ENCODE measurements at regions not wholly inside any gene's neighbourhood (a gene's known extent, or its start where the extent isn't known, plus 50 kb on each side); places are given as distances from the start of the nearest gene placed in this dataset.

GRCh38 chr2:41216978-41217377 is 765.1 kb upstream of the SLC8A1 start:
- Histone ChIP-seq H3K4me1 (ENCODE audit: control insufficient read depth in 1 of 2, insufficient read depth in 2 of 2, low read length in 2 of 2) (no peaks in the 10 kb centered on the region), H3K79me1 (ENCODE audit: low read length) (no peaks in the 10 kb centered on the region), H3K36me3 (ENCODE audit: control insufficient read depth in 1 of 2, insufficient read depth in 2 of 2, low read length in 2 of 2) (no peaks in the 10 kb centered on the region), H3K27me3 (ENCODE audit: insufficient read depth, low read length) (no peaks in the 10 kb centered on the region), H3K9me3 (ENCODE audit: insufficient read depth, low read depth, low read length) (no peaks in the 10 kb centered on the region), H4K91ac (ENCODE audit: low read depth, low read length) (no peak overlapping the region), H3K9ac (ENCODE audit: low read length) (no peak overlapping the region), H3K79me2 (ENCODE audit: control insufficient read depth, insufficient read depth, low read length, poor library complexity) (no peaks in the 10 kb centered on the region), H3K4ac (ENCODE audit: low read depth, low read length) (no peak overlapping the region), H4K8ac (ENCODE audit: low read depth, low read length) (no peak overlapping the region), H3K18ac (ENCODE audit: low read length) (no peak overlapping the region), H2AK5ac (ENCODE audit: low read length) (no peak overlapping the region), H2BK12ac (ENCODE audit: low read length) (no peak overlapping the region), H3K27ac (ENCODE audit: low read depth, low read length) (no peak overlapping the region), H2AFZ (ENCODE audit: insufficient read depth, low read length, poor library complexity) (no peak overlapping the region), H3K4me2 (ENCODE audit: low read length) (no peak overlapping the region), H3K23ac (ENCODE audit: low read length) (no peak overlapping the region), H4K12ac (ENCODE audit: low read depth, low read length) (no peak overlapping the region), H2BK5ac (ENCODE audit: low read depth, low read length, poor library complexity) (no peak overlapping the region), H3K4me3 (ENCODE audit: low read depth, low read length) (no peak overlapping the region), H3K14ac (ENCODE audit: low read length) (no peak overlapping the region), H2BK120ac (ENCODE audit: insufficient read depth, low read length, poor library complexity) (no peak overlapping the region)
- no CpG with 5 or more reads among the region's 1 CpG for WGBS (ENCODE audit: extremely low coverage, insufficient coverage, insufficient read length)
- DNase-seq = no peak

GRCh38 chr2:41222593-41222992 is 770.7 kb upstream of the SLC8A1 start:
- no CpG with 5 or more reads among the region's 1 CpG for whole genome bisulfite sequencing (ENCODE audit: extremely low coverage, insufficient coverage, insufficient read length)
- no peak overlapping the region for H3K27ac ChIP-seq (ENCODE audit: low read depth, low read length)
- no peak overlapping the region for H2BK120ac ChIP-seq (ENCODE audit: insufficient read depth, low read length, poor library complexity)

GRCh38 chr2:41234093-41234492 is 782.2 kb upstream of the SLC8A1 start:
- H4K8ac ChIP-seq (ENCODE audit: low read depth, low read length) = no peak overlapping the region

More at GRCh38 chr2:41222593-41222992, 770.7 kb upstream of the SLC8A1 start:
- peaks cover 1% of the 10 kb centered on the region for H3K9me3 ChIP-seq (ENCODE audit: insufficient read depth, low read depth, low read length)
- H3K23ac ChIP-seq (ENCODE audit: low read length) = no peak overlapping the region
- no peak overlapping the region for H3K4ac ChIP-seq (ENCODE audit: low read depth, low read length)
- no peaks in the 10 kb centered on the region for H3K79me2 ChIP-seq (ENCODE audit: control insufficient read depth, insufficient read depth, low read length, poor library complexity)
- H4K91ac ChIP-seq (ENCODE audit: low read depth, low read length) = no peak overlapping the region
- no peak overlapping the region for H4K12ac ChIP-seq (ENCODE audit: low read depth, low read length)
- H2AK5ac ChIP-seq (ENCODE audit: low read length) = no peak overlapping the region
- no peaks in the 10 kb centered on the region for H3K36me3 ChIP-seq (ENCODE audit: control insufficient read depth in 1 of 2, insufficient read depth in 2 of 2, low read length in 2 of 2)
- H2AFZ ChIP-seq (ENCODE audit: insufficient read depth, low read length, poor library complexity) = no peak overlapping the region
- H4K8ac ChIP-seq (ENCODE audit: low read depth, low read length) = no peak overlapping the region
- H3K27me3 ChIP-seq (ENCODE audit: insufficient read depth, low read length) = no peaks in the 10 kb centered on the region
- no peak overlapping the region for H2BK5ac ChIP-seq (ENCODE audit: low read depth, low read length, poor library complexity)
- H3K9ac ChIP-seq (ENCODE audit: low read length) = no peak overlapping the region
- H3K18ac ChIP-seq (ENCODE audit: low read length) = no peak overlapping the region
- H3K4me2 ChIP-seq (ENCODE audit: low read length) = no peak overlapping the region
- no peaks in the 10 kb centered on the region for H3K79me1 ChIP-seq (ENCODE audit: low read length)
- DNase-seq = no peak
- H2BK12ac ChIP-seq (ENCODE audit: low read length) = no peak overlapping the region
- no peaks in the 10 kb centered on the region for H3K4me1 ChIP-seq (ENCODE audit: control insufficient read depth in 1 of 2, insufficient read depth in 2 of 2, low read length in 2 of 2)
- no peak overlapping the region for H3K14ac ChIP-seq (ENCODE audit: low read length)
- H3K4me3 ChIP-seq (ENCODE audit: low read depth, low read length) = no peak overlapping the region

GRCh38 chr2:41241325-41242000 is 789.6 kb upstream of the SLC8A1 start:
- no peak overlapping the region for H3K4me2 ChIP-seq (ENCODE audit: low read length)
- no peak overlapping the region for H2BK120ac ChIP-seq (ENCODE audit: insufficient read depth, low read length, poor library complexity)
- no peak overlapping the region for H4K8ac ChIP-seq (ENCODE audit: low read depth, low read length)
- no peak overlapping the region for H2BK12ac ChIP-seq (ENCODE audit: low read length)
- no peak overlapping the region for H3K23ac ChIP-seq (ENCODE audit: low read length)
- no peaks in the 10 kb centered on the region for H3K79me2 ChIP-seq (ENCODE audit: control insufficient read depth, insufficient read depth, low read length, poor library complexity)
- WGBS (ENCODE audit: extremely low coverage, insufficient coverage, insufficient read length) = no CpG with 5 or more reads among the region's 4 CpGs
- H3K18ac ChIP-seq (ENCODE audit: low read length) = no peak overlapping the region
- no peak overlapping the region for H4K12ac ChIP-seq (ENCODE audit: low read depth, low read length)
- no peak for DNase-seq
- H4K91ac ChIP-seq (ENCODE audit: low read depth, low read length) = no peak overlapping the region
- no peak overlapping the region for H2AFZ ChIP-seq (ENCODE audit: insufficient read depth, low read length, poor library complexity)
- H3K9ac ChIP-seq (ENCODE audit: low read length) = no peak overlapping the region
- H3K4me3 ChIP-seq (ENCODE audit: low read depth, low read length) = no peak overlapping the region
- H3K14ac ChIP-seq (ENCODE audit: low read length) = no peak overlapping the region
- no peak overlapping the region for H3K27ac ChIP-seq (ENCODE audit: low read depth, low read length)
- no peaks in the 10 kb centered on the region for H3K4me1 ChIP-seq (ENCODE audit: control insufficient read depth in 1 of 2, insufficient read depth in 2 of 2, low read length in 2 of 2)
- H2AK5ac ChIP-seq (ENCODE audit: low read length) = no peak overlapping the region
- H2BK5ac ChIP-seq (ENCODE audit: low read depth, low read length, poor library complexity) = no peak overlapping the region
- H3K4ac ChIP-seq (ENCODE audit: low read depth, low read length) = no peak overlapping the region
- no peaks in the 10 kb centered on the region for H3K27me3 ChIP-seq (ENCODE audit: insufficient read depth, low read length)
- H3K9me3 ChIP-seq (ENCODE audit: insufficient read depth, low read depth, low read length) = no peaks in the 10 kb centered on the region
- no peaks in the 10 kb centered on the region for H3K36me3 ChIP-seq (ENCODE audit: control insufficient read depth in 1 of 2, insufficient read depth in 2 of 2, low read length in 2 of 2)
- no peaks in the 10 kb centered on the region for H3K79me1 ChIP-seq (ENCODE audit: low read length)

More at GRCh38 chr2:41234093-41234492, 782.2 kb upstream of the SLC8A1 start:
- Histone ChIP-seq H3K4me2 (ENCODE audit: low read length) (no peak overlapping the region), H3K23ac (ENCODE audit: low read length) (no peak overlapping the region), H3K18ac (ENCODE audit: low read length) (no peak overlapping the region), H3K9me3 (ENCODE audit: insufficient read depth, low read depth, low read length) (no peaks in the 10 kb centered on the region), H3K9ac (ENCODE audit: low read length) (no peak overlapping the region), H2BK120ac (ENCODE audit: insufficient read depth, low read length, poor library complexity) (no peak overlapping the region), H3K27ac (ENCODE audit: low read depth, low read length) (no peak overlapping the region), H3K36me3 (ENCODE audit: control insufficient read depth in 1 of 2, insufficient read depth in 2 of 2, low read length in 2 of 2) (no peaks in the 10 kb centered on the region), H2AFZ (ENCODE audit: insufficient read depth, low read length, poor library complexity) (no peak overlapping the region), H3K79me2 (ENCODE audit: control insufficient read depth, insufficient read depth, low read length, poor library complexity) (no peaks in the 10 kb centered on the region), H4K91ac (ENCODE audit: low read depth, low read length) (no peak overlapping the region), H3K27me3 (ENCODE audit: insufficient read depth, low read length) (no peaks in the 10 kb centered on the region), H2BK12ac (ENCODE audit: low read length) (no peak overlapping the region), H2AK5ac (ENCODE audit: low read length) (no peak overlapping the region), H3K4ac (ENCODE audit: low read depth, low read length) (no peak overlapping the region), H4K12ac (ENCODE audit: low read depth, low read length) (no peak overlapping the region), H3K14ac (ENCODE audit: low read length) (no peak overlapping the region), H2BK5ac (ENCODE audit: low read depth, low read length, poor library complexity) (no peak overlapping the region), H3K79me1 (ENCODE audit: low read length) (no peaks in the 10 kb centered on the region), H3K4me1 (ENCODE audit: control insufficient read depth in 1 of 2, insufficient read depth in 2 of 2, low read length in 2 of 2) (no peaks in the 10 kb centered on the region), H3K4me3 (ENCODE audit: low read depth, low read length) (no peak overlapping the region)
- no CpG with 5 or more reads among the region's 1 CpG for WGBS (ENCODE audit: extremely low coverage, insufficient coverage, insufficient read length)
- DNase-seq = no peak

All from trophoblast cell (in vitro differentiated cells and primary cell).